RWPE1 (cell line): ENCODE measurements at regions not wholly inside any gene's neighbourhood (a gene's known extent, or its start where the extent isn't known, plus 50 kb on each side); places are given as distances from the start of the nearest gene placed in this dataset.

Experiments used
- CTCF ChIA-PET: fragments of 350-600 bp; sonication (Branson Sonifier 250); formaldehyde crosslinking; extraction: SDS; loops from one replicate; lab custom pipeline; 2021; lab: Yijun Ruan, JAX
- POLR2A ChIA-PET: fragments of 400-600 bp; formaldehyde crosslinking; extraction: SDS; loops from one replicate; lab custom pipeline; 2020; ENCODE audit warnings: antibody characterized with exemption; ENCODE audit not compliant: low non-redundant PET; lab: Yijun Ruan, JAX
- DNase-seq: peaks from one replicate; pipeline ENCODE4 v3.0.0; 2012; ENCODE audit warnings: low spot score
- H3K27ac ChIP-seq: fragments of 450-650 bp; 2 replicates; pipeline ENCODE4 v1.5.1; 2017
- CTCF ChIP-seq: fragments of 450-650 bp; conservative IDR thresholded peaks from 2 replicates; pipeline ENCODE4 v1.5.1; 2017; ENCODE audit warnings: low read depth, mild to moderate bottlenecking

DNA sequence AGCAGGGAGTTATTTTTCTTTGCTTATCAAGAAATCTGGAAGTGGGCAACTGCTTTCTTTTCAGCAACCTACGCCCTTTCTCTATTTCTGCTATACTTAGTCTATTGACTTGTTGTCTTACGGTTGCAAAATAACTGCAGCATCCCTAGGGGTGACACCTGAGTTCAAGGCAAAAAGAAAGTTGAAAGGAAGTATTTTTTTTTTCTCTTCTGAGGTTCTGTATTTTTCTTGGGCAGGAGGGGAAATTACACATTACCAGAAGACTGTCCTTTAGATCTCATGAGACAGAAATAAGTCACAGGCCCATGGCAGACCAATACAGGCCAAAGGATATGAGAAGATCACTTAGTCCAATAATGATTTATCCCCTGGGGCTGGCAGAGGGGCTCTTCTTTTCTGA, 204.7 kb upstream of the CASK start:
- ChIA-PET POLR2A (no interaction called here), CTCF (no interaction called here)
- no peak overlapping the region for H3K27ac ChIP-seq
- DNase-seq = no peak
- TF ChIP-seq CTCF = no peak

DNA sequence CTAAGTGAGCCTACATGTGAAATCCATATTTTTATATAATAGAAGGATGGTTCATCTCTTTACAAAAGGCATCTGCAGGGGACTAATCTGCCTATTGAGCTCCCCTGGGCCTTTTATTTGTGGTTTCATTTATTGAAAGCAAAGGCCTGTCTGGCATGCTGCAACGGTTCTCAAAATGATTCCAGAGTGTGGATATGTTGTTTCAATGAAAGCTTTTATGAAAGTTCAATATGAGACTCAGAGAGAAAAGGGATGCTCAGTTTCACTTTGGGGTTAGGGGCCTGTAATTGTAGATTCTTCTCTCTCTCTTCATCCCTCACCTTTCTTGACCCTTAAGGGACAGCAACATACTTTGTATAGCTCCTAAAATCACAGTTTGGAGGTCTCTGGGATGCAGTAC, 204.2 kb upstream of the CASK start:
- no peak overlapping the region for H3K27ac ChIP-seq
- DNase-seq = no peak
- CTCF ChIA-PET = no interaction called here
- TF ChIP-seq CTCF = no peak
- POLR2A ChIA-PET = no interaction called here

GRCh38 chrX:42123369-42123768, 200.0 kb upstream of the CASK start:
- DNase-seq = no peak
- ChIA-PET POLR2A (no interaction called here), CTCF (no interaction called here)
- no peak overlapping the region for H3K27ac ChIP-seq
- TF ChIP-seq CTCF = no peak

- ChIA-PET POLR2A (no interaction called here), CTCF (no interaction called here)
- H3K27ac ChIP-seq = no peak overlapping the region
- TF ChIP-seq CTCF = no peak
- DNase-seq = peak; percentile 49
Measured at GRCh38 chrX:42119076-42119475, 195.7 kb upstream of the CASK start.

DNA sequence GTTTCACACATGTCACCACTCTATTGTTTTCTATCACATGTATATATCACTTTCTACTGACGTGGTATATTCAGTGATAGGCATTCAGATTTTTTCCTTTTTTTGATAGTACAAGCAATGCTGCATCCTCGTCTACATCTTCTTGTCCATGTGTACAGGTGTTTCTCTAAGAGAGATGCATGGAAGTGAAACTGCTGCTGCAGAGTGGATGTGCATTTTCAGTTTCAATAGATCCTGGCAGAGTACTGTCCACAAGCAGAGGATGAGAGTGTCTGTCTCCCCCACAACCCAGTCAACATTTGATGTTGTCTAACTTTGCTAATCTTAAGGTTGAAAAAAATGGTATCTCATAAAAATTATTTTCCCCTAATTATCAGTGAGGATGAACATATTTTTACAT, 194.0 kb upstream of the CASK start:
- ChIA-PET CTCF (no interaction called here), POLR2A (no interaction called here)
- no peak for DNase-seq
- no peak overlapping the region for H3K27ac ChIP-seq
- TF ChIP-seq CTCF = no peak

DNA sequence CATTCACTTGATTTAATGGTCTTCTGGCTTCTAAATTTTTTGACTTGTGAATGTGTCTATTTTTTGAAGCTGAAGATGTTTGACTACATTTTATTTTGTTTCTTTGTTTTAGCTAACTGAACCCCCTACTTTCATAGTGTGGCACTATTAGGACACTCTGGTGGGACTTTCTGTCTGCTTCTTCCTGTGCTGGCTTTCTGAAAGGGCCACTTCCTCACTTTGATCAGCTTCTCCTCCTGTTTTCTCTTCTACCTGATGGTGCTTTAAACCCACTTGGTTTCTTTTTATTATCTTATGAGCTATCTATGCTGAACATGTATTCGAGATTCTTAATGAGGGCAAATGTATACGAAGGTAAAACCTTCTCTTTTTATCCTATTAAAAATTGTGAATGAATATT, 186.1 kb upstream of the CASK start:
- no peak for TF ChIP-seq CTCF
- no peak overlapping the region for H3K27ac ChIP-seq
- POLR2A ChIA-PET = no interaction called here
- no peak for DNase-seq
- CTCF ChIA-PET = no interaction called here
